ENCODE measurements at regions not wholly inside any gene's neighbourhood (a gene's known extent, or its start where the extent isn't known, plus 50 kb on each side); places are given as distances from the start of the nearest gene placed in this dataset.
"Not testable (repeated sequence)": the region's sequence is repeated elsewhere in the genome, so short reads cannot be mapped to it uniquely, and the experiment has no call there.

DNA sequence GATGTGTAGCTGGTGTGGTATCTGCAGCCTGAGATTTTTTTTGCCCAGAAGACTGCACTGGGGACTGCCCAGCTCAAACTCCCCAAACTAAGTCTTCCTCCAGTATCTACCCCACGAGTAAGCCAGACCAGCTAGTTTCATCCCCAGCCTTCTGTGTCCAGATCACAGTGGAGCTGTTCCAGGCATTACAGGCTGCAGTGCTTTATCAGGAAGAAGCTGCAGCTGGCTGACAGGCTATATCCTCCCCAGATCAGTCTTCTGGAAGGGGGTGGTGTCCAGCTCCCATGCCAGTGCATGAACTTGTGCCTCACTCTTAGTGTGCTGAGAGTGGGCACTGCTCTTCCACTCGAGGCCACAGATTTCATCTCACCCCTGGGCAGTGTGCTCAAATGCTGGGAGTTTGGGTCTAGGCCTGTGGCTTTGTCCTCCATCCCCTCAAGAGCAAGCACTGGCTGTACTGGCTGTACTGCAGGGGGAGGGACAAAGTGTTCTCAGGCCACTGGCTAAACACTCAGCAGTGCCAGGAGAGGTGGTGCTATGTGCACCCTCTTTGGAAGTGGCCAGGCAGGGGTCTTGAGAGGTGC lies 679.1 kb upstream of the COBL start:
- DNase-seq, result no peak

- DNase-seq, result no peak
These were observed 666.0 kb upstream of the COBL start for GRCh38 chr7:51982653-51983052.

DNA sequence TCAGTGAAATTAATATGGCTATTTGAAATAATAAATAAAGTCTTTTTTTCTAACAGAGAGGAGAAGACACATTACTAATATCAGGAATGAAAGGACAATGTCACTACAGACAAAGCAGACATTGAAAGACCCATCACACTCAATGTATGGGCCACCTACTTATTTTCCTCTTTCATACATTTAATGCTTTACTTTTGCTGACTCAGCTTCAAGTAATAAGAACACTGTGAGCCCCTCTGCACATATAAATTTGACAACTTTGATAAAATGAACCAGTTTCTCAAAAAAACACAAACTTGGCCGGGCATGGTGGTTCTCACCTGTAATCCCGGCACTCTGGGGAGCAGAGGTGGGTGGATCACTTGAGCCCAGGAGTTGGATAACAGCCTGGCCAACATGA lies 664.2 kb upstream of the COBL start:
- no peak for DNase-seq

- DNase-seq, result no peak
These were observed 663.7 kb upstream of the COBL start for GRCh38 chr7:51980313-51980712.

GRCh38 chr7:51977913-51978312 lies 661.3 kb upstream of the COBL start:
- DNase-seq, result no peak

DNA sequence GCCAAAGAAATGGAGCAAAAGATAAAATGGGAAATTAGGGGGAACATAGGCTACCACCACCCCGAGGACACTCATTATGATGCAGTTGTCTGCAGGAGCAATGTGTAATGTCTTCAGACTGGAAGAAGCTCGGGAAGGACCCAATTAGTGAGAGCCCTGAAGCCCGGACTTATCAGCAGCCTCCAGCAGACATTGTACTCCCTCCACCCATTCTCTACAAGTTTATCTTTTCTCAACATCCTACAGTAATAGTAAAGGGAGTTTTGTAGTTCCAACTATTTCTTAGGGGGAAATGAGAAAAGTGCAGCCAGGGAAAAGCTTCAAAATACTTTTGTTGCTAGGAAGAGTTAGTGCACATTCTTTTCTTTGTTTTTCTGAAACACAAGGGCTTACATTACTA lies 657.3 kb upstream of the COBL start:
- no peak for DNase-seq

GRCh38 chr7:51973071-51973470 lies 656.5 kb upstream of the COBL start:
- no peak for DNase-seq

DNA sequence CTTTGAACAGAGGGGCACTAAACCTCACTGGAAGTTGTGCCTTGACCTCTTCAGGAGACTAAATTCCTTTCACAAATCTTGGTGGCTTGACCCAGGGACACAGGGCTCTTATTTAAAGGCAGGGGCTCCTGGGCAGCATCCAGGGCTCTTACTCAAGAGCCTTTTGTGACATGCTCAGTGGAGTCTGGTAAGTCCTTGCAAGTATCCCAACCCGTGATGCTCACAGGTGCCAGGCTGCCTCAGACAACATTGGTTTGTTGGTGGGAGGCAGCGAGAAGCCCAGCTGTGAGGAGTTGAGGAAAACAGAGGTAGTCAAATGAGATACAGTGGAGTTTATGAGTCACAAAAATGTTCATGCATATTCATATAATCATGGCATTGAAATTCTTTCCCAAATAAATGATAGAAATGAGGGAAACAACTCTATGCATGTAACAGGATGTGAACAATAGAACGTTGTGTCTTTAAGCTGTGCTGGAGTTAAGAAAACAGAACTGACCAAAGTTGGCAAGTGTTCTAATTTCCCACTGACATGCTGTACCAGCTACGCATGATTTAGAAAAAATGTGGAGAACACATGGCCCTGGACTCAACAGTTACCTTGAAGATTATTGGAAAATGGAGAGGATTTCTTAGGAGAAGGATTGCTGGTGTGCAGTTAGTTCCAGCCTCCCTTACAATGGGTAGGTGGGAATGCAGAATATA lies 654.5 kb upstream of the COBL start:
- DNase-seq, result no peak

DNA sequence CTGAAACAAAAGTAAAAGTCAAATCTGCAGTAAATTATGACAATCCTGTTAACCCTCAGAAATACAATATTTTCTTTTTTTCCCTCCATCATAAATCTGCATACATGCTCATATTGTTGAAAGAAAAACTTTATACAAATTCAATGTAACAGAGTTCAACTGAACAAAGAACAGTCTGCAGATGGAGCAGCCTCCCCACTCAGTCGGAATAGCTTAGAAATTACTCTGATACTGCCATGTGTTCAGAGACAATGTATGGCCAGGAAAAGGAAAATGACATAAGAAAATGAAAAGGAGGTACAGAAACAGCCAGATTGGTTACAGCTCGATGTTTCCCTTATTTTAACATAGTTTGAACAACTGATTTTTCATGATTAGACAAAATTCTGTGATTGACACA lies 651.9 kb upstream of the COBL start:
- DNase-seq, result no peak

GRCh38 chr7:51965454-51965853 lies 648.8 kb upstream of the COBL start:
- DNase-seq, result no peak

DNA sequence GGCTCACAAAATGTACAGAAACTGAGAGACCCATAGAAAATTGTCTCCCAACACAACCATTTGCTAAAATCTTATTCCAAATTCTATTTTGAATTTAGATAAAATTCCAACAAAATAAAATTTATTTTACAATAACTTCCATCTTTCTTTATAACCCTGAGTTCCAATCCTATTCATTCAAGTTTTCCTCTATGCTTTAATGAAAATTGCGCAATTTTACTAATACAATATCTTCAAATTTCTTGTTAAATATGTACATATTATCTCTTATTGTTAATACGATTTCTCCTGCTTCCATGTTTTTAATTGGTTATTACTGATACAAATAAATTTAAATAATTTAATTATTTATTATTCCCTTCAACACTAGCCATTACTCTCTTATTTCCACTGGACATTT lies 645.2 kb upstream of the COBL start:
- no peak for DNase-seq

GRCh38 chr7:51950813-51951212 lies 634.2 kb upstream of the COBL start:
- no peak for DNase-seq

DNA sequence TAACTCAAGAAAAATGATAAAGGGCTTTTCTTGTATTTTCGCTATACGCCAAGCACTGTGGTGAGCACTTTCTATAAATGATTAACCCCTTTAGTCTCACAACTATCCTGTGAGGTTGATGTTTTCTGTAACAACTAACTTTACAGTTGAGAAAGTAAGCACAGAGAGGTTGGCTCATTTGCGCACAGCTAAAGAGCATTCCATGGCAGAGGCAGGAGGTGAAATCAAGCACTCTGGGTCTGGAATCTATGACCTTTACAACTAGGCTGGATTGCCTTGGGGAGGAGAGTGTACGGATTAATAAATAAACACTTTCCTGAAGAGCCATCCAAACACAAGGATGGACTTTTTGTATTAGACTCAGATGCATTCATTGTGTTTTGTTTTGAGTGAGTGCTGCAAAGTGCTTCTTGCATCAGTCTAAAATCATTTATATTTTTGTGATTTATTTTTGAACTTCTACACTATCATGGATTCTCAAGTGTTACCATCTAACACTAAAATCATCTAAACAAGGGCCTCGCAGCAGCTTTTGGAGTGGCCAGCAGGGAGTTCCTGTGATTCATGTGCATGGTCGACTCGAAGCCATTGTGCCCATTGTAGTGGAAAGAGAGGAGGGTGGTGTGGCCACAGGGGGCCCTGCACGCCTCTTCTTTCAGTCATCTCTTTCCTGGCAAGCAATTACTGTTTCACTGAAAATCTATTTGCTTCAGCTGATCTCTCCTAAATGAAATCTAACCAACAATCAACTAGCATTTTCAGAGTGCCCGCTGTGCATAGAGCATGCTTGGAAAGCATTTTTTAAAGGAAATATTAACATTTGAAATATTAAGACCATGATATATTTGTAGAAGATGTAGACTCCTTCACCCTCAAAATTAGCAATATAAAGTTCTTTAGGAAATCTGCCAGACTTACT lies 633.4 kb upstream of the COBL start:
- DNase-seq, result no peak

DNA sequence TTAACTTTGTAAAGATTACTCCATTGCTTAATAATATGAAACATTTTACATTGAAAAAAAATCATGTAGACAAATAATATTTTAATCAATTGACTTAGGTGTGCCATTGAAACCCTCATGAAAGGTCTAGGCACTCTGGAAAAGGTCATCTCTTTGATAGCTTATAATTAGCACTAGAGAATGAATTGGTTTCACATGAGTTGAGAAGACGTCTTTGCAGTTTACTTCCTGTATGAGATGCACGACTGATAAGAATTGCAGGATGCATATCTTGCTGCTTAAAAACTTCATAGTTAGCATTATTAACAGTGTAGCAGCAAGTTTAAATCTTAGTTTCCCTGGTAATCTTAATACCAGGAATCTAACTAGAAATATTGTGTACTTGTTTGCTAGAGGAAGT lies 614.2 kb upstream of the COBL start:
- no peak for DNase-seq

GRCh38 chr7:51929818-51930217 lies 613.2 kb upstream of the COBL start:
- no peak for DNase-seq

DNA sequence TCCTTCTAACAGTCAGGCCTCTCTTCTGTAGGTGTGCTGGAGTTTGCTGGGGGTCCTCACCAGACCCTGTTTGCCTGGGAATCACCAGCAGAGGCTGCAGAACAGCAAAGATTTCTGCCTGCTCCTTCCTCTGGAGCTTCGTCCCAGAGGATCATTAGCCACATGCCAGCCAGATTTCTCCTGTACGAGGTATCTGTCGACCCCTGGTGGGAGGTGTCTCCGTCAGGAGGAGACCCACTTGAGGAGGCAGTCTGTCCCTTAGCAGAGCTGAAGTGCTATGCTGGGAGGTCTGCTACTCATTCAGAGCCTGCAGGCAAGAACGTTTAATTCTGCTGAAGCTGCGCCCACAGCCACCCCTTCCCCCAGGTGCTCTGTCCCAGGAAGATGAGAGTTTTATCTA lies 611.1 kb upstream of the COBL start:
- no peak for DNase-seq

GRCh38 chr7:51918581-51918980 lies 602.0 kb upstream of the COBL start:
- DNase-seq, result no peak

DNA sequence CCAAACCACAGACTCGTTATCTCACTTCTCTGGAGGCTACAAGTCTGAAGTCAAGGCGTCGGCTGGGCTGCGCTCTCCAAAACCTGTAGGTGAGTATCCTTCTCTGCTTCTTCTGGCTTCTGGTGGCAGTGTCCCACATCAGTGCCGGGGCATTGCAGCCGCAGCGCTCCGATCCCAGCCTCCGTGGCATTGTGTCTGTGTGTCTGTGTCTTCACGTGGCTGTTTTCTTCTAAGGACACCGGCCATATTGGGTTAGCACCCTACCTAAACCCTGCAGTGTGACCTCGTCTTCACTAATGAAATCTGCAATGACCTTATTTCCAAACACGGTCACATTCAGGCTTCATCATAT lies 584.9 kb upstream of the COBL start:
- DNase-seq, result no peak

DNA sequence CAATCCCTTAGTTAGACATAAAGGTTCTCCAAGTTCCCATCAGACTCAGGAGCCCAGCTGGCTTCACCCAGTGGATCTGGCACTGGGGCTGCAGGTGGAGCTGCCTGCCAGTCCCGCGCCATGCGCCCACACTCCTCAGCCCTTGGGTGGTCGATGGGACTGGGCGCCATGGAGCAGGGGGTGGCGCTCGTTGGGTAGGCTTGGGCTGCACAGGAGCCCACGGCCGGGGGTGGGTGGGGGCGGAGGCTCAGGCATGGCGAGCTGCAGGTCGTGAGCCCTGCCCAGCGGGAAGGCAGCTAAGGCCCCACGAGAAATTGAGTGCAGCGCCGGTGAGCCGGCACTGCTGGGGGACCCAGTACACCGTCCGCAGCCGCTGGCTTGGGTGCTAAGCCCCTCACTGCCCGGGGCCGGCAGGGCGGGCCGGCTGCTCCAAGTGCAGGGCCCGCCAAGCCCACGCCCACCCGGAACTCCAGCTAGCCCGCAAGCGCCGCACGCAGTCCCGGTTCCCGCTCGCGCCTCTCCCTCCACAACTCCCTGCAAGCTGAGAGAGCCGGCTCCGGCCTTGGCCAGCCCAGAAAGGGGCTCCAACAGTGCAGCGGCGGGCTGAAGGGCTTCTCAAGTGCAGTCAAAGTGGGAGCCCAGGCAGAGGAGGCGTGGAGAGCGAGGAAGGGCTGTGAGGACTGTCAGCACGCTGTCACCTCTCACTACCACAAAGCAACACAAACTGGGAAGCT lies 584.3 kb upstream of the COBL start:
- DNase-seq, result not testable (repeated sequence)

GRCh38 chr7:51899611-51900010 lies 583.0 kb upstream of the COBL start:
- no peak for DNase-seq

GRCh38 chr7:51882412-51882811 lies 565.8 kb upstream of the COBL start:
- no peak for DNase-seq

DNA sequence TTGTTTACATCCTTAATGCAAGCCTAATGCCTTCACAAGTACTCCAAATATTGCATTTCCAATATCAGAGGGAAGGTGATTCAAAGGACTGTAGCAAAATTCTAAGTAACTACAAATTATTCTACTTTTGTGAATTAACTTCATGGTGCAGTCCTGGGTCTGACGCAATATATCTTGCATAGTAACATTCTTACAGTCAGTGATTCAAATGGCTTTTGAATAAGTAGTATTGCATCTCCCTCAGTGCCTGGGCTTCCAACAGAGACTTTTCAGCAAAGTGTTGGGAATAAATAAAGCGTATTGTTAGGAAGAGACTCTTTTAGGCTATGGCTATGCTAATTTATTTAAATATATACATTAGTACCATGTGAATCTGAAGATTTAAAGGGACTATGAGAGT lies 564.7 kb upstream of the COBL start:
- no peak for DNase-seq

DNA sequence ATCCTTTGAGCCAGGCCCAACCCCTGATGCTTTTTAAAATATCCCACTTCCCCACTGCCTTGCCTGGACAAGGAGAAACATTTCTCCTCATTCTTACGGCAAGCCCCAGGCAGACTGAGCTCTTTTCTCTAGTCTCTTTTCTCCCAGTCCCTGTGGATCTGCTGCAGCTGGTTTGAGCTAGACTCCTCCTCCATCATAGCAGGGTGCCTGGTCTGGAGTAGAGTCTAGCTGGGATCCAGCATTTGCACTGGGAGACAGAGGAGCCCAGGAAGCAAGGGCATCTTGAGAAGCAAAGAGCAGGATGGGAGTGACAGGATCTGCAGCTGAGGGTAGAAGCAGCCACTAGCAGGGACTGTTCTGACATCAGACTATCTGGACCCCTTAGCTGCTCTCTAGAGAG lies 562.3 kb upstream of the COBL start:
- no peak for DNase-seq

DNA sequence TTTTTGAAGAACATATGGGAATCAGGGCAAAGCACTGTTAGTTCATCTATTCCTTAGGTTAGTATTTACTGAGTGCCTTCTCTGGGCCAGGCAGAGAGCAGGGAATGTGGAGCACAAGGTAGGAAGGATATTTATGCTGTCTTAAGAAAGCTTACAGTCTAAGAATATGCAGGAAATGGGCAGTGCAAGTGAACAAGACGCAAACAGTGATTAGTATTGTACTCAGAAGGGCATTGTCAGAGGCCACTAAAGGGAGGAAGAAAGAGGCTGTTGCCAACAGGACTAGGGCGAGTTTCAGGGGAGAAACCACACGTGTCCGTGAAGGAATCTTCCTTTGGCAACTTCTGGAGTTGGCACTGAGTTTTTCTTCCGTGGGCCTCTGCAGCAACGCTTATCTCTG lies 552.8 kb upstream of the COBL start:
- no peak for DNase-seq

All from NCI-H446 treated with DMSO at 0.1 percent for 48 hours (cell line).